GM21515 (cell line): ENCODE measurements at regions not wholly inside any gene's neighbourhood (a gene's known extent, or its start where the extent isn't known, plus 50 kb on each side); places are given as distances from the start of the nearest gene placed in this dataset.
"Not testable (repeated sequence)": the region's sequence is repeated elsewhere in the genome, so short reads cannot be mapped to it uniquely, and the experiment has no call there.

Source experiments
- ATAC-seq: cut with Tn5 transposase; IDR thresholded peaks from one replicate; pipeline ENCODE4 v1.9.1; 2021; ENCODE audit not compliant: unreplicated experiment

DNA sequence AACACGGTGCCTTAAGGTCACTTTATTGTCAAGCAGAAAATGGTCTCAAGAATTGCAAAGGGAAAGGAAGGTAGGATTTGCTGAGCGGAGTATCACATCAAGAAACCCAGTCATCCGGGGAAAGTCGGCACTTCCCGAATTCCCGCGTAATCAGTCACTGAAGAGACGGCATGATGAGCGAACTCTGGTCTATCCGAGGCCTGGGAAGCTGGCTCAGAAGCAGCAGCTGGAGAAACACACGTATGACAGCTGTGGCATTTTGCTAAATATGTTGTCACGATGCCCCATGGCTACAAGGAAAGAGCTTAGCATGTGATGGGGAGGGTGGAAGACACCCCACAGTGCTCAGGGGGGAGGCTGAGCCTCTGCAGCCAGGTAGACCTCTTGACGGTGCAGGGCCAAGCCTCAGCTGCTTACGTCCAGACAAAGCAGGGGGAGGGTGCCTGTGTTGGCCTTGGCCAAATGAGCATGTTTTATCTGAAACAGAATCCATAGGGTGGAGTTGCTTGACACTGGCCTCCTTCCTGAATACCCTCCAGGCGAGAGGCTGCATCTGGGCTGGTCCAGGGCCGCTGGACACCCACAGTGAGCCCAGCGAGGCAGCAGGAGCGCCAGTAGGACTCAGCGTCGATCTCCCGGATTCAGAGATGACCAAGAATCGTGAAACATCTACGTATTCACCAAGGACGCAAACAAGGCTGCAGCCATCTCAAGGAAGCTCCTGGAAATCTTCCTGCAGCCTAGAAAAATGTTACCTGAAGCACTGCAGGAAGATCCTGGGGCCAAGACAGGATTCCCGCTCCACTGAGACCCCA is 118.8 kb upstream of the AFDN start:
- no peak for ATAC-seq

DNA sequence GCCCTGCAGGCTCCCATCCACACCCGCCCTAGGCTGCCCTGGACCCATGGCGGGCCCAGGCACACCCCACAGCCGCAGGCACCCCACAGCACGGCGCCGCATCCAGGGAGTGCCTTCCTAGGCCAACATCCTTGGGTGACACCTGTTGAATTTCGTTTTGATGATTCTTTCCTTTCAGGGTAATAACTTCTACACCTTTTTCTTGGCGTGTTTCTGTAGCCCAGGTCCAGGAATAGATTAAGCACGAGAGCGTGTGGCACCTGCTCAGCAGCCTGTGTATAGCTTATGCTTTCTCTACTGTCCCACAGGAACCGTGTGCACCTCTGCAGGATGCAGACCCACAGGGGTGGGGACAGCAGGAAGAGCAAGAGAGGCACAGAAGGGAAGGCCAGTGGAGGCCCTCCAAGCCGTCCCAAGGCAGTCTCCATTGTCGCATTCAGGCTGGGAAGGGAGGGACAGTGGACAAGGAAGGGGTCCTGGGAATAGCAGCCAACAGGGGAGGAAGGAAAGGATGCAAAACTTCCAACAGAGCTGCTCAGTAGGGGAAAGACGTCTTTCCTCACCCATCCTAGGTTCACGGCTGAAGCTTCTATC is 118.1 kb upstream of the AFDN start:
- no peak for ATAC-seq

DNA sequence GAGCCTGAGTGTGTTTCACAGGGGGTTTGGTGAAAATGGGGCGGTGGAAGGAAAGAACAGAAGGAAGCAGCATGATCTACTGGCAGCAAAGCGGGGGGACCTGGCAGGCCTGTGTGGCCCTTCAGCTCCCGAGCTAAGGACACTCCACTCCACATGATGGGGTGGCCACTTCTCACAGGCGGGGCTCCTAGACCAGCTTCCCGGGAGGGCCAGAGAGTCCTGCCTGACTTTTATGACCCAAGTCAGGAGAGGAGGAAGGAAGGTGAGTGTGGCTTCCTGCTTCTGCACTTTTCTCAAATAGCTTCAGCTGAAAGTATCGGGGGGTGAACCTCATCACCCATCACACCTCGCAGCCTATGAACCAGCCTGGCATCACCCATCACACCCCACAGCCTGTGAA is 117.5 kb upstream of the AFDN start:
- no peak for ATAC-seq

DNA sequence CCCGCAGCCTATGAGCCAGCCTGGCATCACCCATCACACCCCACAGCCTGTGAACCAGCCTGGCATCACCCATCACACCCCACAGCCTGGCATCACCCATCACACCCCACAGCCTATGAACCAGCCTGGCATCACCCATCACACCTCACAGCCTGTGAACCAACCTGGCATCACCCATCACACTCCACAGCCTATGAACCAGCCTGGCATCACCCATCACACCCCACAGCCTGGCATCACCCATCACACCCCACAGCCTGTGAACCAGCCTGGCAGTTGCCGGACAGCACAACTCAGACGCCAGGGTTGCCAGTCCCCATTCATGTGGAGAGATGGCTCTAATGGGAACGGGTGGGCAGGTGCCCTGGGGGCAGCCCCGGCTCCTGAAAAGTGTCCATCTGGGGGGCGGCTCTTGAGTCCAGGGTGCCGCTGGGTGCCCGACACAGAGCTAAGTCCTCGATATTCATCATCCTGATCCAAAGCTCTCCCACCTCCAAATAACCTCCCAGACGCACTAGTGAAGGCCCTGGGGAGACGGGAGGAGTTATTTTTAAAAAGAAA is 116.9 kb upstream of the AFDN start:
- ATAC-seq, result not testable (repeated sequence)

DNA sequence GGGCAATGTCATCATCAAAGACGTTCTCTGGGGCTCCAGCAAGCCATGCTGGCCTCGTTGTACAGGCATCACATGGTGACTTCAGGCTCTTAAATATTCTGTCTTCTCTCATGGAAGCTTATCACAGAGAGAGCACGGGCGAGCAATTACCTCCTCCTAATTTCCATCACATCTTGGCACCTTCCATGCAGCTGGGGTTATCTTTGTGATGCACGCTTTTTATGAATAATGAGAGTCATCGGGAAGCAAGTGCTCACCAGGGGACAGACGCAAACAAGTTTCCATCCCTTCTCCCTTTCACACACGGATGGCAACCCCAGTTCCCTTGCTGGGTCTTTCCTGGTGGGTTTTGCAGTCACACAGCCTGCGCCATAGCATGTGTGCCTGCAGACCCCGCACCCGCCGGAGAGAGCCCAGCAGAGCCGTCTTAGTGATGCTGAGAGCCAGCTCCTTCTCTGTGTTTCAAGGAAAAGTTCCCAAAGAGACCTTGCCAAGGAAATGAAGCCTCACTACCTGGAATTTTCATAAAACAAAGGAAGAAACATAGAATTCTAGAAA is 116.3 kb upstream of the AFDN start:
- no peak for ATAC-seq

DNA sequence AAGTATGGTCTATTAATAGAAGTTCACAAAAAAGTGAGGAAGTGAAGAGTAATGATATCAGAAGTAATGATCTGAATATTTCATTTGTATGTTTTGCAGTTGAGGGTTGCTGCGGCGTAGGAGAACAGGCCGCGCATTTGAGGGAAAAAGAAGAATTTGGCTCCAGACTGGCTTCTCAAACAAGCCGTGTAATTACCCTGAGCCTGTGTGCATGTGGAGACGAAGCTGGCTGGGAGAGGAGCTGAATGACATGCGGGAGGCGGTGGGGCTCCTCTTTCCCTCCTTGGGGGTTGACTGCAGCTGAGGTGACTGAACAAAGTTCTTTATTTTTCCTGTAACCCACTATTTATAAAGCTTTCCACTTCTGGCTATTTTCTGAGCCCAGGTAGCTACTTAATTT is 115.5 kb upstream of the AFDN start:
- ATAC-seq, result no peak

DNA sequence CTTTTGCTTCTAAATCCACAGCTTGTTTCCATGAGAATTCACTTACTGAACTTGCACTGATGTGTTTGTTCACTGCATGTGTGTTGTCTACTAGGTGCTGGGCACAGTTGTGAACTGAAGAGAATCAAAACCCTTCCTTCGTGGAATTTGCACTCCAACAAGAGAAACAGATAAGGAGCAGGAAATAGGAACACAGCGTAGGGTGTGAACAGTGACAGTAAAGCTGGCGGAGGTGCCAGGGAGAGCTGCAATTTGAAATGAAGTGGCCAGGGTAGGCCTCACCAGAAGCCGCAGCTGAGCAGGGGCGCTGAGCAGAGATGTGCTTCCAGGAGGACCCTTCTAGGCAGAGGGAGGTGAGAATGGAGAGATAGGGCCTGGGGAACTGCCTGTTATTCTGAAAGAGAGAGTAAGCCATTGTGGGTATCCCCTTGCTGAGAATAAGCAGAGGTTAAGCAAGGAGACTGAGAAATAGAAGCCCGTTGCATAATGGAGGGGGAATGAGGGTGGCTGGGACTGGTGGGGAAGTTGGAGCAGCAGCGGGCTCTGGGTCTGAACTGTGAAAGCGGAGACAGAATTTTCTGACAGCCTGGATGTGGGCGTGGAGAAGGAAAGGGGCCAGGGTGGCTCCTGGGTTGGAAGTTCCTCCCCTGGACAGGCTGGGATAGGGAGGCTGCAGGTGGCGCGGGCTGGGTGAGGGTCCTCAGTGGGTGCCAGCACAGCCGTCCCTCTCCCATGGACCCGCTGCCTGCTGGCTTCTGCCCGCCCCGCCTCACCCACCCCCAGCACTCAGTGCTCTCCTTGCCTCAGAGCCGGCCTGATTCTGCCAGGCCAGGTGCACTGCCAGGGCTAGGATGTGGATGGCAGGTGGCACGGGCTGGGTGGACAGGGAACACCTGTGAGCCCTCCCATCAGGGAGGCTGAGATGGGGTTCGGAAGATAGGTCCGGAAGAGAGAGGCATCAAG is 114.7 kb upstream of the AFDN start:
- ATAC-seq, result no peak

DNA sequence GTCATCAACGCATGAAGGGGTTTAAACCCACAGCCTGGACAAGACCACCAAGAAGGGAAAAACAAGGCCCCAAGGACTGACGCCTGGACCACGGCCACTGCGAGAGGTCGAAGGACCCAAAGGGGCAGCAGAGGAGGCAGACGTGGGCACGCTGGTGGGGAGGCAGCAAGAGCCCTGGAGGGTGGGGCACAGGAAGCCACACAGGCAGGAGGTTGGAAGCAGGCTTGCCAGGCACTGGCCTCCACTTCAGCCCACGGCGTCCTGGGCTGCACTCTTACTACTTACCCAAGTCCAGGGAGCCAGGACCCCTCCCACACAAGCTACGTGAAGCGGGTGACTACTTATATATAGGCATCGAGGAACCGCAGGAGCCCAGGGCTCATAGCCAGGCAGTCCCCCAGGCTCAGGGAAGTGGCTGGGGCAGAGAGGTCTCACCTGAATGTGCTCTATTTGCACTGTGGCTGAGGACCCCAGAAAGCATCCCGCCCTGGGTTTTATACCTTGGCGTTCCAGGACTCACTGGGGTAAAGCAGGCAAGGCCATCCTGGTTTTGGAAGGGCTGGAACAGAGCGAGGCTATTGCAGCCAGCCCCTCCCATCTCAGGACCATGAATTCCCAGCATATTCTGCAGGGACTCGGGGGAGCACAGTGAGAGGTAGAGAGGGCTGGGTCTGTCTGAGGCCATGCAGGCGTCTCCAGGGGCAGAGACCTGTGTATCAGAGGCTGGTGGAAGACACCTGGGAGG is 113.8 kb upstream of the AFDN start:
- no peak for ATAC-seq

DNA sequence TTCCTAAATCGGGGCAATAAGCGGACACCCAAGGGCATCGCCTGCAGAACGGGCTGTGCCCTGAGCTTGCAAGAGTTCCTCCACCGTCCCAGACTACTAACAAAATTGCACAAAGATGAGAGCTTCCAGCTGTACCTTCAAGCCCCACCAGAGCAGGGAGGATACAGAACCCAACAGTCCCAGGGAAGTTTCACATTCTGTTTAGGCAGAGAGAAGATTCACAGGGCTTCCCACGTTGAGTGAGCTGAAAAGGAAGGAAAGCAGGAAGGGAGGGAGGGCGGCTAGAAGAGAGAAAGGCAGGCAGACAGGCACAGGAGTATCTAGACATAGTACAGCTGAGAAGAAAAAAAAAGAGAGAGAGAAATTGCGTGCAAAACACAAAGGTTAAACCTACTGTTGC is 112.6 kb upstream of the AFDN start:
- ATAC-seq, result no peak

DNA sequence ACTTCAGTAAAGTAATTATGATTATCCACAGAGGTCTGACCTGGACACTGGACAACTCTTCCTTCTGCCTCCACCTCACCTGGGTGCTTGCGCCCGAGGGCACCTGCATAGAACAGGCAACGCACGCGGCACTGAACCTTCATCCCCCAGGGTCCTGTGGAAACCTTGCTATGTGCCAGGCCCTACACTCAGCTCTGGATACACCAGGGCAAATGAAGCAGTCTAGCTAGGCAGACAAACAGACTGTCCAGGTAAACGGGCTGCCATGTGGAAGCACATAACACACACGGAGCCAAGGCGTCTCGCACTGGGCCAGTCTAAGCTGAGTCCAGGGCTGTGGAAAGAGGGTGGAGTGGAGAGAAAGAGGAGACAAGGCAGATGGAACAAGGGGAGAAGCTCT is 109.3 kb upstream of the AFDN start:
- ATAC-seq, result no peak

DNA sequence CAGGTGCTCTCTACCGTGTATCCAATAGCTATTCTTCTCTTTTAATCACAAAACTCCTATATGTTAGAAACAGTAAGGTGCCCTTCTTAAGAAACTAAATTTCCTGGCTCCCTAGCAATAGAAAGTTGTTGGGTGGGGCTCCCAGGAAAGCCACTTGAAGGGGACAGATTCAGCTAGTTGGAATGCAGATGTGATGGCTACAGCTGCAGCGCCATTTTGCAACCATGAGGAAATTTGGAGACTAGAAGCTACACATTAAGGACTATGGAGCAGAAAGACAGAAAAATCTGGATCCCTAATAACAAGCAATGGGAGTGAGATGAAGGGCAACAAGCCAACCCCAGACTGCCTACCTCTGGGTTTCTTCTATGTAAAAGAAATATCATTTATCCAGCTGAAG is 108.8 kb upstream of the AFDN start:
- ATAC-seq, result no peak

DNA sequence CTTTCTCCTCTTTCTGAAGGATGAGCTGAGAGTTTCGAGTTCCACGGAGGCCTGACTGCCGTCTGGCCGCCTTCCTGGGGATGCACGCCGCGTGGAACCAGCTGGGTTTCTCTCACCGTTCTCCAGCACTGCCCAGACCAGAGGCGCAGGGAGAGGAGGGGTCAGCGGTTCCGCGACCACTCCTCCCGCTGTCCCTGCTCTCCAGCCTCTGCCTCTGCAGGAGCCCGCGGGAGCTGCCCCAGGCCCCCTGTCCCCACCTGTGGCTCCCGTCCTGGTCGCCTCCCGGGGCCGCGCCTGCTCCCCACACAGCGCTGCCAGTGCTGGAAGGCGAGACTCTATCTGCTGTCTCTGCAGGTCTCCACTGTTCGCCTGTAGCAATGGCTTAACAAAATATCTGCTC is 106.8 kb upstream of the AFDN start:
- ATAC-seq, result no peak

DNA sequence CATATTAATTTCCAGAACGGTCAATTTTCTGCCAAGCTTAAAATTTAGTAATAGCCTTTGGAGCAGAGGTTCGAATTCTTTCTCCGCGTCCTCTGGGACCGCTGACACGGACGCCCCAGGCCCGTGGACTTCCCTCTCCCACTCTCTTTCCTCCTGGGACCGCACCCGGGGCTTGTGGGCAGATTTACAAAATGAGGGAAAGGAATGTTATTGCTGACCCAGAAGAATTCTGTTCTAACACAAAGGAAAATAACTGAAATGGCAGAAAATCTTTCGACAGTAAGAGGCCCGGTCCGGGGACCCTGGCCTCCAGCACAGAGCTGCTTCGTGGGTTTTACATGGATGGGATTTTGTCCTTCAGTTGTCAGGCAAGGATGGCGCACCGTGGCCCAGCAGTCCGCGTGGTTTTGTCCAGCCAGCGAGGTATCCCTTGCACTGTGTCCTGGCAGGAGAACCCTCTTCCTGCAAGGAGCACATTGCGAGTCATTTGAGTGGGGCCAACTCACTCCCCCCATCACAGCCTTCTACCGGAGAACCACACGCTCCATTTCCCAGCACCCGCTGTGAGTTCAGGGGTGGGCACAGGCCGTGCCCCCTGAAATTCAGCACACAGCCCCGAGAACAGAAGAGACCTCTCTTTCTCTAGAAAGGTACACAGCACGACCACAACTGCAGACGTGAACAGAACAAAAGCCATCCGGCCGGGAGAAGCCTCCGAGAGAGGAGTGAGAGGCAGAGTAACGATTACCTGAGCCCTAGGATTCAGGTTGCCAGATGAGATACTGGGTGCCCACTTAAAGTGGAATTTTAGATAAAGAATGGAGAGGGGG is 106.0 kb upstream of the AFDN start:
- ATAC-seq, result no peak

DNA sequence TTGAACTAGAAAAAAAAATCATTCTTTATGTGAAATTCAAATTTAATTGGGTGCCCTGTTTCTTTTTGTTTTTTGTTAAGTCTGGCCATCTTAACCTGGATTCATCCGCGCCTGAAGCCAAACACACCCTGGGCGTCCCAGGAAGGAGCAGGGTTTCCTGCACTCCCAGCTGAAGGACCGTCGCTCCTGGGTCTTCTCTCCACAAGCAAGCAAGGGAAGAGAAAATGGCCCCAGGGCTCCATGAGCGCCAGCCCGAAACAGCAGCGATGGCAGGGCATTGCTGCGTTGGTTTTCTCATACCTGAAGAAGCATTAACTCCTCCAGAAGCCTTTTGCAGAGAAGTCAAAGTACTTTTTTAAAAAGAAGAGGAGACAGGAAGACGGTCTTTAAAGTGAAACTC is 105.4 kb upstream of the AFDN start:
- no peak for ATAC-seq

DNA sequence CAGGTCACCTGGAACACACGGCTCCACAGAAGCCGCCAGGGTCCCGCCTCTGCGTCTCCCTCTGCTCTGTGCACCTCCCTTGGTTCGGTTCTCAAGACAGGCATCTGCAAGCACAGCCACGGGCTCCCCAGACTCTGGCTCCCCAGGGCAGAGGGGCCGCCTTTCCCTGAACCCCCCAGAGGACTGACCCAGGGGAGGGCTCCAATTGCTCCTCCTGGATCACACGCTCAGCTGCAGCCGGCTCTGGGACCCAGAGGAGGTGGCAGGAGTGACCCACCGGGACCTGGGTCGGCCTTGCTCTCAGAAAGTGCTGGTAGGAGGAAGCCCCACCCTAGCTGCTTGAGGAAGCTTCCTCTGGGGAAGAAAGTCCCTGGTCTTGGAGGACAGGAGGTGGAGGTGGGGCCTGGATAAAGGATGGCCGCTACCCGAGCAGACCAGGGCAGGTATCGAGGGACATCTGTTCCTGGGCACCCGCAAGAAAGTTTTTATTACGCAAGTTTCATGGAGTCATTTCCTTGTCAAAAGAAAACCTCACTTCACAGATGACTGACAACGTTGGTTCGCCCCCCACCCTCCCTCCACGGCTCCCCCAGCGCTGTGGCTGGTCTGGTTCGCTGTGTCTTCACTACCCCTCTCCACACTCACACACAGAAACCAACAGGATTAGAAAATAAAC is 103.9 kb upstream of the AFDN start:
- ATAC-seq, result no peak

DNA sequence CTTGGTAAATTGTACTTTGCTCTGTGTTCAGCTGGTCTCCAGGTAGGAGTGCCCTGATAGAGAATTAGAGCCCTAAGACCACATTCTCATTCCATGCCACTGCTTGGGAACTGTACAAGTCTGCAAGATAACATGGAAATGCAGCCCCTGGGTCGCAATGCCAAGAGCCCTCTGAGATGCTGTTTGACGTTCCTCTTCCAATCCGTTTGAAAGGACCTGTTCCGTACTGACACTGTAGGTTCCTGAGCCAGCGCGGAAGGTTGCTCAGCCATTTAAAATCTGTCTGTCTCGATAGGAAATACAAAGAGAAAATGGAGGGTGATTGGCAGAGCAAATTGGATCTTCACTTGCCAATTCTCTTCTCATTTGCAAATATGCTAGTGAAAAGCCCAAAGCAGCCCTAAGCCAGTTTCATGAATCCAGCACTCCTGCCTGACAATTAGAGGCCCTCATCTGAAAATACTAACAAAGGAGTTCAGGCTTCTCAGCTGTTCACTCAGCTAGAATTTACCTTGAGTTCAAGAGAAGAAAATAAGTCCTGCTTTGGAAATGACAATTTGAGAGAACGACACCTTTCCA is 100.6 kb upstream of the AFDN start:
- ATAC-seq, result no peak

DNA sequence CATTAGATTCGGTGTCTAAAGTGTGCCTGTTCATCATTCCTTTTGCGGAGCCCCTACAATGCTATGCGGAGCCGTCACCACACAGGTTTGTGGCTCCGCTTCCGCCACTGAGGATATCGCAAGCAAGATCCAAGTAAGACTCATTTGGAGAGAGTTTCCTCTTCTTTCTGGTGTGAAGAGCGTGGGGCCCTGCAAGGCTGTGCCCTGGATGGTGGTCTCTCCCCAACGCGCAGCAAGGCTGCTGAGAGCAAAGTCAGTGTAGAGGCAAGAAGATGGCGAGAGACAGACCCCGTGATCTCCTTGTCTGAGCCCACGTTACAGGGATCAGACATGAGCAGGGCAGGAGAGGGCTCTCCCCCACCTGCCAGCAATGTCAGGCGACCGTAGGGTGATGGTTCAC is 96.3 kb upstream of the AFDN start:
- ATAC-seq, result no peak

DNA sequence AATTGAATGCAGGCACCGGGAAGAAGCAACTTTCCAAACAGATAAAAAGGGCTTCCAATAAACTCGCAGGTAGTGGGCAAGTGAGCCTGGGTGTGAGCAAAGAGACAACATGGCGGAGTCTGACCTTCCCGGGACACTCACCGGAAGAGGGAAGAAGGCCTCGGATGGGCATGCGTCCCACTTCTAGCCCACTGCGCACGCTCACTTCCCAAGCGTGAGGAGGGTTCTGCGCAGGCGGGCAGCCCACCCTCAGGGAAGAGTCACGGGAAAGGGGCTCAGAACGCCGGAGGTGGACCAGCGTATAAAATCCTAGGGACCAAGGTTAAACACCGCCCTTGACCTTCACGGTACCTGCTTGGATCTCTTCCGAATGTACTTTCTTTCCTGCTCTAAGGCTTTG is 95.5 kb upstream of the AFDN start:
- no peak for ATAC-seq
